ENCODE measurements at regions not wholly inside any gene's neighbourhood (a gene's known extent, or its start where the extent isn't known, plus 50 kb on each side); places are given as distances from the start of the nearest gene placed in this dataset.

DNA sequence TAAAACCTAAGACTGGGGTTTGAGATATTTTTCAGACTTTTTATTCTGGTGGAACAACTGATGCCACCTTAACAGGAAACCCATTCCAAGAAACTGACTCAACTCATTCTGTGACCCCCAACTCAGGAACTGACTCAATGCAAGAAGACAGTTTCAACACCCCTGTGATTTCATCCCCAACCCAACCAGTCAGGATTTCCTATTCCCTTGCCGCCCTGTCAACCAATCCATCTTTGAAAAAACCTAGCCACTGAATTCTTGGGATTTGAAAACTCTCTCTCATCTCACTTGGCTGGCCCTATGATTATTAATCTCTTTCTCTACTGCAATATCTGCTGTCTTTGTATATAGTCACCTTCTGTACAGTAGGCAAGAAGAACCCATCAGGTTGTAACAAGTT is 1211.9 kb upstream of the ATXN8OS start:
- TF ChIP-seq, protein P1, sequence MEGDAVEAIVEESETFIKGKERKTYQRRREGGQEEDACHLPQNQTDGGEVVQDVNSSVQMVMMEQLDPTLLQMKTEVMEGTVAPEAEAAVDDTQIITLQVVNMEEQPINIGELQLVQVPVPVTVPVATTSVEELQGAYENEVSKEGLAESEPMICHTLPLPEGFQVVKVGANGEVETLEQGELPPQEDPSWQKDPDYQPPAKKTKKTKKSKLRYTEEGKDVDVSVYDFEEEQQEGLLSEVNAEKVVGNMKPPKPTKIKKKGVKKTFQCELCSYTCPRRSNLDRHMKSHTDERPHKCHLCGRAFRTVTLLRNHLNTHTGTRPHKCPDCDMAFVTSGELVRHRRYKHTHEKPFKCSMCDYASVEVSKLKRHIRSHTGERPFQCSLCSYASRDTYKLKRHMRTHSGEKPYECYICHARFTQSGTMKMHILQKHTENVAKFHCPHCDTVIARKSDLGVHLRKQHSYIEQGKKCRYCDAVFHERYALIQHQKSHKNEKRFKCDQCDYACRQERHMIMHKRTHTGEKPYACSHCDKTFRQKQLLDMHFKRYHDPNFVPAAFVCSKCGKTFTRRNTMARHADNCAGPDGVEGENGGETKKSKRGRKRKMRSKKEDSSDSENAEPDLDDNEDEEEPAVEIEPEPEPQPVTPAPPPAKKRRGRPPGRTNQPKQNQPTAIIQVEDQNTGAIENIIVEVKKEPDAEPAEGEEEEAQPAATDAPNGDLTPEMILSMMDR (conservative IDR thresholded peaks at IDR 0.05 in 1 of 2, IDR thresholded peaks at IDR 0.05 in 1 of 2; ENCODE audit: low read depth in 1 of 2, low read length in 2 of 2) = no peak
- TF ChIP-seq EZH2 (IDR thresholded peaks at IDR 0.05; ENCODE audit: low read length, missing control alignments) = no peak

Measured in fibroblast of lung (primary cell).